GM12864 (cell line): ENCODE measurements at regions not wholly inside any gene's neighbourhood (a gene's known extent, or its start where the extent isn't known, plus 50 kb on each side); places are given as distances from the start of the nearest gene placed in this dataset.

Source experiments
- DNase-seq: peaks from one replicate; pipeline ENCODE4 v3.0.0-alpha.2; 2011; ENCODE audit warnings: low read depth
- H3K4me3 ChIP-seq: 2 replicates; pipeline ENCODE4 v1.5.1; 2011; ENCODE audit warnings: mild to moderate bottlenecking, low read depth, low read length, control low read depth
- CTCF ChIP-seq: IDR thresholded peaks from 2 replicates; pipeline ENCODE4 v1.5.1; 2011; ENCODE audit warnings: low read depth, mild to moderate bottlenecking, moderate library complexity, low read length, control low read depth, inconsistent platforms; ENCODE audit errors: missing control alignments

- DNase-seq = no peak
- no peak for TF ChIP-seq CTCF
- H3K4me3 ChIP-seq = no peak overlapping the region
These were observed 525.2 kb upstream of the GOT2 start for GRCh38 chr16:59259074-59259949.

GRCh38 chr16:59252317-59252716 lies 518.2 kb upstream of the GOT2 start:
- TF ChIP-seq CTCF = no peak
- no peak for DNase-seq
- no peak overlapping the region for H3K4me3 ChIP-seq

GRCh38 chr16:59249011-59249410 lies 514.9 kb upstream of the GOT2 start:
- H3K4me3 ChIP-seq = no peak overlapping the region
- no peak for DNase-seq
- TF ChIP-seq CTCF = no peak

- no peak overlapping the region for H3K4me3 ChIP-seq
- no peak for DNase-seq
- no peak for TF ChIP-seq CTCF
These were observed 508.4 kb upstream of the GOT2 start for GRCh38 chr16:59242556-59242955.

- no peak for DNase-seq
- H3K4me3 ChIP-seq = no peak overlapping the region
- no peak for TF ChIP-seq CTCF
These were observed 504.1 kb upstream of the GOT2 start for GRCh38 chr16:59238246-59238645.

- H3K4me3 ChIP-seq = no peak overlapping the region
- no peak for DNase-seq
- TF ChIP-seq CTCF = no peak
These were observed 502.8 kb upstream of the GOT2 start for GRCh38 chr16:59236804-59237458.

GRCh38 chr16:59224401-59224800 lies 490.3 kb upstream of the GOT2 start:
- no peak overlapping the region for H3K4me3 ChIP-seq
- TF ChIP-seq CTCF = no peak
- no peak for DNase-seq
